ENCODE measurements at regions not wholly inside any gene's neighbourhood (a gene's known extent, or its start where the extent isn't known, plus 50 kb on each side); places are given as distances from the start of the nearest gene placed in this dataset.

DNA sequence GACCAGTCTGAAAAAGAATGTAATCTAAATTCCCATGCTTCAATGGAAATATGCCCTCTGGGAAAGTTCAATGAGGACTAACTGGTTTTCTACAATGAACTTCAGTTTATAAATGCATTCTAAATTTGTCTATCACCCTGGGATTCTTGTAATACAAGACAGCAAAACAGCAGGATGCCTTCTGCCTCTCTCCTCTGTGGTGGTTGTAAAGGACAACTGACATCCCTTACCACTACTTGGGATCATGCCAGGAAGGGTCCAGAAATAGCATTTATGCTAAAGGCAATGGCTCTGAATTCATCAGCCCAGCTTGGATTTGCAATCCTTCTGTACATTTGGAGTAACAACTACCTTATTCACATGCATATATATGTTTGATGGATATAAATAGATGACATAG is 97.3 kb upstream of the ADAMTS16 start:
- no peak for DNase-seq

DNA sequence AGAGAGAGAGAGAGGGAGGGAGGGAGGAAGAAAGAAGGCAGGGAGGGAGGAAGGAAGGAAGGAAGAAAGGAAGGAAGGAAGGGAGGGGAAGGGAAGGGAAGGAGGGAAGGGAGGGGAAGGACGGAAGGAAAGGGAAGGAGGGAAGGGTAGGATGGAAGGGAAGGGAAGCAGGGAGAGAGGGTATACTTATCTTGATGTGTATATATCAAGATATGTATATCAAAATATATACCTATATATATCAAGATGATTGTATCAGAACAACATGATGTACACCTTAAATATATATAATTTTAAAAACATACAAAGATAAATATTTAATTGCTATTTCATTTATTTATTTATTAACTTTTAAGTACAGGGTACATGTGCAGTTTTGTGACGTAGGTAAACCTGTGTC is 96.8 kb upstream of the ADAMTS16 start:
- no peak for DNase-seq

DNA sequence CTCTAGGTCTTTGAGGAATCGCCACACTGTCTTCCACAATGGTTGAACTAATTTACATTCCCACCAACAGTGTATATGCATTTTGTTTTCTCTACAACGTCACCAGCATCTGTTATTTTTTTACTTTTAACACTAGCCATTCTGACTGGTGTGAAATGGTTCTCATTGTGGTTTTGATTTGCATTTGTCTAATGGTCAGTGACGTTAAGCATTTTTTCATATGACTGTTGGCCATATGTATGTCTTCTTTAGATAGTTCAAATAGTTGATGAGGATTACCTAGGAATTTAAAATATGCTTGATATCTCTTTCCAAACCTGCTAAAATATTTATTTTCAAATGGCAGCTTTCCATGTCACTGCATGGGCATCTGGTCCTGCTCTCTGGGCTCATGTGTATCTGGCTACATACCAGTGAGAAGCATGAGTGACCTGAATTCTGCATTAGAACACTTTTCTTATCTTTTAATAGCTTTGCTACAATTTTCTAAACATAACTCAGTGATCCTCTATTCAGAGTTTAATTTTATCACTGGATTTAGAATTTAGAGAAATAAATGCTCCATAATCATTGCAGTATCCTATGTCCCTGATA is 95.8 kb upstream of the ADAMTS16 start:
- DNase-seq = no peak

DNA sequence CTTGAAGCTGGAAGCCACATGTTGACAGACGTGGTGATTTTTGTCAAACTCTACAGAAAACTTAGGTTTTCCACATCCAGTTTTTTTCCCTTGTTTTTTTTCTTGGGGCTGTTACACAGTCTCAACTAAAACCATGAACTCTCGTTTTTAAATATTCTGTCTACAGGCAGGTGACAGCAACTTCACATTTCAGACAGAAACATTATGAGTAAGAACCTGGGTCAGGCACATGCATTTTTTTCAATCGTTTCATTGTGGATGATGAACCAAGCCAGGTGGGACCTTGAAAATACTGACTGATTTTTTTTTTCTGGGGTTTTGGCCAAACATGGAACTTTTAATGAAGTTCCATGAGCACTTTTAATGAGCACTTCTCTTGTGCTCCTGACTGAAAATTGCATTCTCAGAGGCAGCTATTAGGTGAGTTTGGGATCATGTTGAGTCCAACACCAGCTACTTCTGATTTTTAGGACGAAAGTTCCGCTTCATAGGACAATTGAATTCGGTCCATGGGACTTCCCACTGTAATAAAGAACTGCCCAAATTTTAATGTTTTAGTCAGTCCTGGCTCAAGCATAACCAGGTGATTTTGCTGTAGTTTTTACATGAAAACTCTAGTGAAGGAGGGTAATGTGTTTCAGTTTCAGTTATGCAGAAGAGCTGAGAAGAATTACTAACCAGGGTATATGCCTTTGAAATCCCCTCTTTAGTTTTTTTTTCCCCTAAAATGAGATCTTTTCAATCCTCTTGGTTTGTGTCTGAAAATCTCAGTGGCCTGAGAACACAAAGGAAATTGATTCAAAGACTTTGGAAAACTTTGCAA is 93.2 kb upstream of the ADAMTS16 start:
- no peak for DNase-seq

DNA sequence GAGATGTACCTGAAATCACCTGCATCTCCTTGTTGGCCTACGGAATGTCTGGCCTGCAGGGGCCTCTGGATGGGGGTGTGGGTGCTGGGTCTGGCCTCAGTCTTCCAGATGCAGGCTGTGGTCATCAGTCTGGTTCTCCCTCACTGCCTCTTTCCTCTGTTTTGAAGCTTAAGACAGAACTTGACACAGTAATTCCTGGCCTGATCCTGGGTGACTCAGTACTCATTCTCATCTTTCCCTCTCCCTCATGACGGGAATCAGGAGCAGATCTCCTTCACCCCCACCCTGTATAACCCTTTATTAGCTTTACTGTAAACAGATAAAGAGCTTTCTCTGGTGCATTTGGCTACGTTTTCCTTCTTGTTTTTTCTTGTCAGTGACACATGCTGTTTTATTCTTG is 89.3 kb upstream of the ADAMTS16 start:
- DNase-seq = no peak

DNA sequence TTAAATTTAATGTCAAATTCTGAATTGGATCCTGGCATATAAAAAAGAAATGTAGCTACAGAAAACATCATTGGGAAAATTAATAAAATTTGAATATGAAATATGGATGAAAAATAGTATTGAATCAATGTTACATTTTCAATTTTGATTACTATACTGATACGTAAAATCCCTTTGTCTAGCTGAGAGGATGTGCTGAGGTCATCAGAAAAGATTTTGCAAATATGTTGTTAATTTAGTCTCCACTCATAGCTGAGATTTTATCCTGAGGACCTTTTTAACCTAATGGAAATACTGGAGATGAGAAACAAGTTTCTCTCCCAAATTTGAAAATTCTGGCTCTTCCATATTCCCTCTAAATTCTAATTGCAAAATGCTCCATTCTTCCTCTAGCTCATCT is 84.4 kb upstream of the ADAMTS16 start:
- DNase-seq = no peak

DNA sequence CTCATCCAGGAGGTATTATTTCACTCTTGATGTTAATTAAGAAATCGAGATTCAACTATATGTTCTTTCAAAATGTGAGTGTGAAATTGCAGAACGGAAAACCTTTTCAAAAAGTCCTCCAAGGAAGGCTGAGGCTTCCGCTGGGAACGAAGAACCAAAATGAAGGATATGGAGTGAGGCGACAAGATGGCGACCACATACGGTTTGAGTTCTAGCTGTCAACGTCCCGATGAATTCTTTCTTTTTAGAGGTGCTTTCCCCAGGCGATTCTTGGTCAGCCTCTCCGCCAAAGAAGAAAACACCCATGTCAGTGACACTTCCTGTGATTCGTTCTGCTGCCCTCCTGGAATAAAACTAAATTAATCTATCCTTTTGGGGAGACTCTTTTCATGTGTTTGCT is 78.3 kb upstream of the ADAMTS16 start:
- DNase-seq = no peak

DNA sequence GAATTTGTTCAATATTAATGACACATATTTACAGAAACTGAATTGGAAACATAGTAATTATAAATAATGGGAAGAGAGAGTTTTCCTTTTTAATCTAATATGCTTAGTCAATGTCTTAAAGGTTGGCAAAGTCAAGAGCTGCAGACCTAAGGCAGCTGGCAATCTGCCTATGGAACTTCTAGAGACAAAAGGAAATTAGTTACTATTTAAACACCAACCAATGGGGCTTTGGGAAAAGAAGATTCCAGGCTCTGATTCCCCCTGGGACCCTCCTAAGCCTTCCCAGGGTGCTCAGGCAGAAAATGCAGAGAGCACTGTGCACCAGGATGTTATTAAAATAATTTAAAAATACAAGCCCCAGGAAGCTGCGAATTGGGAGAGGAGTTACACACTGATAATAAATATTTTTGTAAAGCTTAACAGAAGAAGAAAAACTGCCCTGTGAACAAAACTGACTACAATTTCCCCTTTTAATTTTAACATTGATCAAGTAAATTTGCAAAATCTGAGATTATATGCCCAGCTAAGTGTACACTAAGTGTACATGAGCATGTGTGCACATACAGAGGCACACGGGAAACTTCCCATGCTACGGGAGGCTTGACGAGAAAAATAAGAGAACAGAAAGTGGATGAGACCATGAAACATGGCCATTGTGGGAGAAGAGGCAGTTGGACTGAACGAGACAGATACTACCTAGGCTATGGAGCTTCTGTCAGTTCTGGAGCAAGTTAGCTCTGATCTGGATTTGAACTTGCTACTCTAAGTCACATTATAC is 77.4 kb upstream of the ADAMTS16 start:
- DNase-seq = no peak

DNA sequence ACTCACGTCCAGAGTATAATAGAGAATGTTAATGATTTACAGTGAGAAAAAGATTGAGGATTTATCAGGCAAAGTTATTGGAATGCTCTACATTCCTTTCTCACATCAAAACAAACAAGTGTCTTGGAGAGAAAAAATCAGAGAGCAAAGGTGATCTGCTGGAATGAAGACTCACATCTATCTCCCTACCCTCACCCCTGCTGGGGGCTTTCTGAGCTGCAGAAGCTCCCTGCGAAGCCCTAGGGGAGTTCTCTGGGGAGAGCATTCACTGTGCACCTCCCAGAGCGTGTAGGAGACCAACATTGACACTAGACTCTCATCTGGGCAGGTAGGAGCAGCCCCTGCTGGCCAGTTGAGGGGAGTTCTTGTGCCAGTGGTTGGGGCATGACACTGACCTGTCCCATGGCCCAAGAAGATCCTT is 76.6 kb upstream of the ADAMTS16 start:
- no peak for DNase-seq

DNA sequence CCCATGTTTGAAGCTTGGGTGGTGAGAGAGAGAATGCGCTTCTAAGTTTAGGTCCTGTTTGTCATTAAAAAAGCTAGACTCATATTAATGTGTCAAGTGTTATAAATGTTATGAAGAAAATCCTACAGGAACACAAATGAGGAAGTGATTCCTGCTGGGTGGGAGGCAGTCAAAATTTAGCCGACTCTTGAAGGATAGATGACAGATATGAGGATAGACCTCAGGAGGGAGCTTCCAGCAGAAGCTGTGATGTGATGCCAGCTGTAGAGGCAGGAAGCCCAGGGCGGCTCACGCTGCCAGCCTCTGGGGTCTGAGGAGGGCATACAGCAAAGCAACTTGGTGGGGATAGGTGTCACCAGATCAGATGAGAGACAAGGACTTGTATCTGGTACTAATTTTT is 74.7 kb upstream of the ADAMTS16 start:
- DNase-seq = no peak

DNA sequence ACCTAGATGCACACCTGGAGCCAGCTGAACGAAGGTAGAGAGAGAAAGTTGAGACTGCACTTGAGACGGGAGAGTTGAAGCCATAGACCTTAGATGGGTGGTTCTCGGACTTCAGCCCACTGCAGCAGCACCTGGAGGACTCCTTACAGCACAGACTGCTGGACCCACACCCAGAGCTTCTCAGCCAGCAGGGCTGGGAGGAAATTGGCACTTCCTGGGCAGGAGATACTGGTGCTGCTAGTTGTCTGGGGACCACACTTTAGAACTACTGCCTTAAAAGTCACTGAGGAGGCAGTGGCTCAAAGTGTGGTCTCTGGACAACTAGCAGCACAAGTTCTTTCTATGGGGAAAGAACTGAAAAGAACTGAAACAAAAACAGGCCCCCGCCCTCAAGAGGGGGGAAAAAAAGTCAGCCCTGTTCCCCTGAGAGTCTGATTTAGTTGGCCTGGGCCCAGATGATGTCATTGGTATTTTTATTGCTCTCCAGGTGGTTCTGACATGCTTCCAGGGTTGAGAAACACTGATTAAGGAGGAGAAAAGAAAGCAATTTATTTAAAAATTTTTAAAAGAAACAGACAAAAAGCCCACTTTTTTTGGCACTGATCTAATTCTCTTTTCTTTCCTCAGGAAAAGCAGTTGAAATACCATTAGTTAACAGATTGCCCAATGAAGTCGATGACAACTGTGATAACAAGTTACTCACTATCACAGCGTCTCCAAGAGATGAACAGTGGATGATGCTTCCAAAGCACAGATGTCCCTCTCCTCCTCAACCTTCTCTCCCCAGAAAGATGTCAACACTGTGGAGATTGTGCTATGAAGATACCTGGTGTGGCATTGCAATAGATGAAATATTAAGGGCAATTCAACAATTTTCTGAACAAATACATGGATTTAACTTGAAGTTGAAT is 73.6 kb upstream of the ADAMTS16 start:
- DNase-seq = no peak

DNA sequence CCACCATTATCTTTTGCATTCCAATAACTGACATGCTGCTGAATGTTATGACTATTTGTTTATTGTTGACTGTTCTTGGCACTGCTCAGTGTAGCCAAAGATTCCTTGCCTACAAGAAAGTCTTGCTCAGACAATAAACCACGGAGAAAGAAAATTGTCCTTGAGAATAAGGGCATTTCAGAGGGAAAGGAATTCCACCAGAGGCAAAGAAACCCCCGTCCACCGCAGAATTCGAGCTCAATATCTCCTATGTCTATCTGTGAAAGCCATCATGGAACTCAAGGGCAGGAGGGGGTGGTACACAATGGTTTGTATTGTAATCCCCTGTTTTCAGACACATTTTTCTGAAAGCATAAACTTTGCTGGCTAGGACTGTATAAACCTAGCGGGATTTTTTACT is 70.3 kb upstream of the ADAMTS16 start:
- no peak for DNase-seq

DNA sequence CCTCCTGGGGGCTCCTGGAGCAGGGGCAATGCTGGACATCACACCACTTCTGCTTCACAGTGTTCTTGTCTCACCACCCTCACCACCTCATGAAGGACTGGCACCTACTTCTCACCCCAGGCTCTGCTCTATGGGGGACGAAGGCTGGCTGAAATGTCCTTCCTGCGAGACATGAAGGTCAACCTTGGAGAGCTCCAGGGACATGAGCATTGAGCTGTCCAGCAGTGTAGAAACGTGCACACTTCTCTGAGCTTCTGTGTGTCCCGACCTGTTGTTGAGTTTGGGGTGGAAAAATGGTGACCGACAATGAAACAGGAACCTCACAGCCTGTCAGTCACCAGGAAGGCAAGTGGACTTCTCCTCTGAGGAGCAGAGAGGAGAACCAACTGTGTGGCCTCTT is 68.6 kb upstream of the ADAMTS16 start:
- no peak for DNase-seq

DNA sequence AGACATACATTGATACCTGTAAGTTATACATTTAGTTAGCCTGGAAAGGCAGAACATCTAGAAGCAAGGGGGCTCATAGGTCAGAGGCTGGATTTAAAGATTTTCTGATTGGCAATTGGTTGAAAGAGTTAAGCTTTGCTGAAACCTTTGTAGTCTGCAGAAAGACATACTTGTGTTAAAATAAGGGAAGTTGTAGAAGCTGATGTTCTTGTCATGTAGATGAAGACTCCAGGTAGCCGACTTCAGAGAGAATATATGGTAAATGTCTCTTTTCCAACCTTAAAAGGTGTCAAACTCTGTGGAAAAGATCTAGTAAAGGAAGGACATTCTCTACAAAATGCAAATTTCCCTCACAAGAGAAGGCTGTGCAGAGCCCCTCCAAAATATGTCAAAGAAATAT is 62.9 kb upstream of the ADAMTS16 start:
- no peak for DNase-seq

DNA sequence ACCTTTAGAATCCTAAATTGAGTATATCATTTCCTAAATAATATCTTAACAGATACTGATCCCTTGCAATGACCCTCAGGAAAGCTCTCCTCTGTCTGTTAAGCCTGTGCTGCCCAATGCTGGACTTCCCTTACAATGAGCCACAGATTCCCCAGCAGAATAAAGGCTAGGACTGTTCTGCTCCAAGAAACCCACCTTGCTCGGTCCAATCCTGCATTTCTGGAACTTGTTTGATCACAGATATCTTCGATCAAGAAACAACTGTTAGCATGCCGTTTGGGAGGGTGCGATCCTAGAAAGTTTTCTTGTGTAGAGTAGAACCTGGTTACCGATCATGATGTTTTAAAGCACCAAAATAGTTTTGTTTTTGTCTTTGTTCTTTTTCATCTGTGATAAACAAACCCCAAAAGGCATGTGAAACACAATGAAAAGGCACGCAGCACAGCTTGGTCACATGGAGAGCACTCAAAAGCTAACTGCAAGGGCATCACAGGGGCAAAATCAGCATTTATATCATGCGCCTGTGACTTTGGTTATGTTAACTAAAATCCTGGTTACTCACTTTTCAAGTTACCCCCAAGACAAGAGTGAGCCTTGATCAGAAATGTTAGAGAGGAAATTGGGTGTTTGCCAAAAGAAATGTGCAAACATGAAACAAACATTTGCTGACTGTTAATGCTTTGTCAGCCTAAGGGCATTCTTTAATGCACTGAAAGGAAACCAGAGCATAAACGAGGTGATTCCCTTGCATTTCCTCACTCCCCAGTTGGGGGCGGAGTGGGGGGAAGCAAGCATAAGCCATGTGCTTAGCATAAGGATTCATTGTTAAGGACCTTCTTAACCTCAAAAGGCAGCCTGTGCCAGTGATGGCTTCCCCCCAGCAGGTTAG is 61.9 kb upstream of the ADAMTS16 start:
- DNase-seq = no peak

DNA sequence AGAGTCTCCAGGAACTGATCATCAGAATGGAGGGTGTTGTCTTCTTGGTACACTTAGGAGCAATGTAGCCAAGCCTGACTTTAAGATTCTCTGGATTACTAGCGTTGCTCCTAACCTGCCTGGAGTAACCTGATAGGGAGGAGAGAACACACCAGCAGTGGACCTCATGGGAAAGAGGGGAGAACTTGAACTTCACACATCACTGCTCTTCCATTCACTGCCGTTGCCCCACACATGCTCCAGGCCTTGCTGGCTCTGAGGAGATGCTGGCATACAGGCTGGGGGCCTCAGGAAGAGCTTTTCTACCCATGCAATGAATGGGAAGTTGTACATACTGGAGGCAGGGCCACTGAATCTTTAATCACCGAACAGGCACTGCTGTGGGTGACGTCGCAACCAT is 60.3 kb upstream of the ADAMTS16 start:
- no peak for DNase-seq

DNA sequence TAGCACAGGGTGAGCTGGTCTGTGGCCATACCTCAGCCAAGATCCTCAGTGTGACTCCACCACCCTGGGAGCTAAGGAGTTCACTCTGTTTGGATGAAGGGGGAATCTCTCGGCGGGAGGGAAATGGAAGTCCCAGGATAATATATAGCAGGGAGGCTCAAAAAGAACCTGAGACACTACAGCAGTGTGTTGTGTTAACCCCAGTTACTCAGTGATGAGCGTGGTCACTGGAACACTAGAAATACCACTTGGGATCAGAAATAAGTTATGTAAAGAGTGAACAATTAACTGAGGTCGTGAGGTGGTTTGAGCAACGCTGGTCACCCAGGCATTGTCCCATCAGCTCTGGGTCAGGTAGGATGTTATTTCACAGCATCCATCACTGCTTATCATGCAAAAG is 59.3 kb upstream of the ADAMTS16 start:
- no peak for DNase-seq

DNA sequence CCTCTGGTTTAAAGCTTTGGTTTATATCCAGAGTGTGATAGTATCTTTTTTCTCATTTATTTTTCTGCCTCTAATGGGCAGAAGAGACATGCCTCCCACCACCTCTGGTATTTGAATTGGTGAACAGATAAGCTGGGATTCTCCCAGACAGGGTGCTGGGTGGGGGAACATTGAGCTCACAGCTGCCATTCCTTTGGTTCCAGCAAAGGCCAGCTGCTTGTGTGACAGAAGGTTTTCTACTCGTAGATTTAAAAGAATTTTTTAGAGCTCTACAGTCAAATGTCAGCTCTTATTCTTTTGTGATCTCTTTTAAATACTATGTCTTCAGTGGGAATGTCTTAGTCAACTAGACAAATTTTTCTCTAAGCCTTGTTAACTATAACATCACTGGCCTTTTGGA is 54.7 kb upstream of the ADAMTS16 start:
- DNase-seq = no peak

DNA sequence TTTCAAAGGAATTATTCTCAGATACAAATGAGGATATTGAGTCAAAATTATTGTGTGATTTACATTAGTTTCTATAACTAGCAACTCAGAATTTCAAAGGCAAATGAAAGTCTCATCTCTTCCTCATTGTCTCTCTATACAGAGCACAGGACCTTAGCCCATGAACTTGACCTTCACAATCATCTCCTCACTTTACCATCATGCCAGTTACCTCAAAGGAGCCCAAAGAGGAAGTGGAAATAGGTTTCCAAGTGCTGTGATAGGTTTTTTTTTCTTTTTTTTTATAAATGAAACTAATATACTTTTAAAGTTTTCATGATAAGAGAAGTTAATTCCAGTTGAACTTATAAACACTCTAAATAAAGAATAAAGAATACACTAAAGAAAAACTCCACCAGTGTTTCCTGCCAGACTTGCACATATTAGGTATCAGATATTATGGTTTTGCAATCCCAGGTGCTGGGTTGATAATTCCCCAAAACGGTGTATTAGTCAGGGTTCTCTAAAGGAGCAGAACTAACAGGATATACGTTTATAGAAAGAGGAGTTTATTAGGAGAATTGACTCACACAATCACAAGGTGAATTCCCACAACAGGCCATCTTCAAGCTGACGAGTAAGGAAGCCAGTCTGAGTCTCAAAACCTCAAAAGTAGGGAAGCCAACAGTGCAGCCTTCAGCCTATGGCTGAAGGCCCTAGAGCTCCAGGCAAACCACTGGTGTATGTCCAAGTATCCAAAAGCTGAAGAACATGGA is 50.1 kb upstream of the ADAMTS16 start:
- DNase-seq = no peak
